Heart left ventricle (tissue), 16 donors: ENCODE measurements at regions not wholly inside any gene's neighbourhood (a gene's known extent, or its start where the extent isn't known, plus 50 kb on each side); places are given as distances from the start of the nearest gene placed in this dataset.

ENCODE experiments used
- ATAC-seq, 4 donors: fragments of 200-7000 bp; cut with Tn5 transposase; one replicate each; pipeline ENCODE4 v1.9.1; 2020 to 2022; ENCODE audit warnings: moderate library complexity in 4 of 4, mild to moderate bottlenecking in 3 of 4, moderate number of reproducible peaks in 1 of 4
- DNase-seq, 5 donors: peaks; one replicate each; pipeline ENCODE4 v3.0.0-alpha.2; 2020
- H3K27ac ChIP-seq, 12 donors: fragments of 200-600 bp; sonication (generic) in 4 of 12; one replicate each; pipeline versions ENCODE4 v1.5.0 to v1.8.0; 2016 to 2022; ENCODE audit warnings: mild to moderate bottlenecking in 2 of 12
- H3K27me3 ChIP-seq, 9 donors: fragments of 200-600 bp; sonication (generic) in 2 of 9; one replicate each; pipeline versions ENCODE4 v1.5.1 to v1.8.0; 2016 to 2022; ENCODE audit warnings: mild to moderate bottlenecking in 3 of 9
- H3K36me3 ChIP-seq, 9 donors: fragments of 200-600 bp; sonication (generic) in 2 of 9; one replicate each; pipeline versions ENCODE4 v1.5.0 to v1.8.0; 2018 to 2022; ENCODE audit warnings: mild to moderate bottlenecking in 2 of 9
- H3K4me1 ChIP-seq, 12 donors: fragments of 200-600 bp; sonication (generic) in 4 of 12; one replicate each; pipeline versions ENCODE4 v1.5.0 to v1.8.0; 2016 to 2022; ENCODE audit warnings: mild to moderate bottlenecking in 3 of 12
- H3K4me3 ChIP-seq, 12 donors: fragments of 200-600 bp; sonication (generic) in 4 of 12; one replicate each; pipeline versions ENCODE4 v1.5.0 to v1.8.0; 2017 to 2022; ENCODE audit warnings: mild to moderate bottlenecking in 9 of 12, moderate library complexity in 4 of 12
- H3K9me3 ChIP-seq, 12 donors: fragments of 200-600 bp; sonication (generic) in 4 of 12; one replicate each; pipeline versions ENCODE4 v1.5.0 to v1.8.0; 2016 to 2022; ENCODE audit warnings: mild to moderate bottlenecking in 1 of 12
- CTCF ChIP-seq, 12 donors: fragments of 200-600 bp; sonication (generic) in 4 of 12; IDR thresholded peaks; one replicate each; pipeline versions ENCODE4 v1.5.0 to v1.8.0; 2018 to 2022; ENCODE audit warnings: antibody characterized with exemption in 12 of 12, mild to moderate bottlenecking in 5 of 12
- POLR2A ChIP-seq, 2 donors: fragments of 450-650 bp; IDR thresholded peaks; one replicate each; pipeline ENCODE4 v1.6.1; 2017; ENCODE audit warnings: antibody characterized with exemption in 2 of 2, mild to moderate bottlenecking in 2 of 2, moderate library complexity in 2 of 2
- WGBS, 4 donors: extraction: QIAGEN DNeasy Blood & Tissue Kit in 2 of 4; methylation state at CpG; one replicate each; pipeline versions ENCODE4 v1.1.5 to v1.1.7; 2013 to 2018; 5-methylcytosine and 5-hydroxymethylcytosine counted together
- intact Hi-C, 10 donors: fragments of 100-400 bp; cut with DNase I; formaldehyde crosslinking; loops; one replicate each; pipeline versions ENCODE4 v1.11.1 to v1.14.2; 2022
- donor health status: ischemic (EF 13 %, LVEDD 7.1; RV severe dilation, severe dysfunction).
- donor health status: healthy with polysubstance abuse.
- donor health status: DM: no; HTN: yes; CAD: no.
- donor health status: DM: no; HTN: no; CAD: no.
- donor health status: ischemic (EF 25% LVEDD 6.9; RV normal size, moderate dysfunction).
- donor health status: ischemic (EF 25% LVEDD 5.7; RV mildly dilated, moderate dysfunction).
- donor health status: healthy.
- donor health status: DM: yes; HTN: yes; CAD: no.
- donor health status: ischemic (EF 35%, LVEDD 5.7; RV mildly dilated, moderate dysfunction).
- donor health status: nonischemic (EF 11% LVEDD 7.7; RV severe dilation, severe dysfunction).
- donor health status: DM: yes; HTN: yes; CAD: no.
- donor health status: PGD.
- donor health status: ischemic (EF 29% LVEDD 5.4; RV normal size, mild dysfunction).
- donor health status: nonischemic (EF 23%, LVEDD 6.1; RV moderate dilation, normal function).

GRCh38 chr2:146913476-146913875, 931.4 kb upstream of the ACVR2A start:
- H3K27me3 ChIP-seq = no peaks in the 10 kb centered on the region
- H3K4me3 ChIP-seq = no peak overlapping the region
- no peak for DNase-seq
- intact Hi-C loops = no loop called here
- WGBS, 4 donors = 87 to 94% (median 90%) methylated on average over 3 of the region's 3 CpGs
- H3K9me3 ChIP-seq = no peaks in the 10 kb centered on the region
- H3K36me3 ChIP-seq = no peaks in the 10 kb centered on the region
- ATAC-seq = no peak
- H3K27ac ChIP-seq = no peak overlapping the region
- H3K4me1 ChIP-seq = peaks cover 0 to 13% (median 0%) of the 10 kb centered on the region in 12 donors
- TF ChIP-seq POLR2A (IDR thresholded peaks at IDR 0.05) (no peak), CTCF (IDR thresholded peaks at IDR 0.05) (no peak)

- TF ChIP-seq POLR2A (IDR thresholded peaks at IDR 0.05) (no peak), CTCF (IDR thresholded peaks at IDR 0.05) (no peak)
These were observed 932.3 kb upstream of the ACVR2A start for GRCh38 chr2:146912536-146912935.

GRCh38 chr2:146908776-146909175, 936.1 kb upstream of the ACVR2A start:
- no peak for DNase-seq
- Histone ChIP-seq H3K27ac (no peak overlapping the region), H3K4me3 (no peak overlapping the region), H3K36me3 (no peaks in the 10 kb centered on the region), H3K9me3 (no peaks in the 10 kb centered on the region), H3K4me1 (no peaks in the 10 kb centered on the region), H3K27me3 (no peaks in the 10 kb centered on the region)
- WGBS, 4 donors = 41 to 74% (median 68%) methylated on average over 3 of the region's 3 CpGs
- intact Hi-C loops = no loop called here
- TF ChIP-seq POLR2A (IDR thresholded peaks at IDR 0.05) (no peak), CTCF (IDR thresholded peaks at IDR 0.05) (no peak)
- no peak for ATAC-seq

More at GRCh38 chr2:146912536-146912935, 932.3 kb upstream of the ACVR2A start:
- H3K27me3 ChIP-seq = no peaks in the 10 kb centered on the region
- no peaks in the 10 kb centered on the region for H3K9me3 ChIP-seq
- H3K36me3 ChIP-seq = no peaks in the 10 kb centered on the region
- ATAC-seq = no peak
- intact Hi-C loops = no loop called here
- DNase-seq = no peak
- 34 to 39% (median 37%) methylated on average over 3 of the region's 3 CpGs for WGBS, 4 donors
- H3K27ac ChIP-seq = no peak overlapping the region
- no peak overlapping the region for H3K4me3 ChIP-seq
- peaks cover 0 to 7% (median 0%) of the 10 kb centered on the region in 12 donors for H3K4me1 ChIP-seq

GRCh38 chr2:146898083-146898482, 946.7 kb upstream of the ACVR2A start:
- DNase-seq (no peak), ATAC-seq (no peak)
- intact Hi-C loops = no loop called here
- H3K27ac ChIP-seq = no peak overlapping the region
- H3K4me3 ChIP-seq = no peak overlapping the region
- no peaks in the 10 kb centered on the region for H3K27me3 ChIP-seq
- H3K36me3 ChIP-seq = no peaks in the 10 kb centered on the region
- TF ChIP-seq POLR2A (IDR thresholded peaks at IDR 0.05) (no peak), CTCF (IDR thresholded peaks at IDR 0.05) (no peak)
- H3K9me3 ChIP-seq = no peaks in the 10 kb centered on the region
- H3K4me1 ChIP-seq = no peaks in the 10 kb centered on the region
- WGBS, 4 donors = 31 to 42% (median 37%) methylated on average over 1 of the region's 1 CpG
